SK-N-SH treated with all-trans-retinoic acid at 6 μM for 48 hours (cell line): ENCODE measurements at regions not wholly inside any gene's neighbourhood (a gene's known extent, or its start where the extent isn't known, plus 50 kb on each side); places are given as distances from the start of the nearest gene placed in this dataset.

Experiments
- ATAC-seq: fragments of 200-7000 bp; cut with Tn5 transposase; 3 replicates; pipeline ENCODE4 v1.9.1; 2020; ENCODE audit warnings: mild to moderate bottlenecking, moderate library complexity
- ARNTL ChIP-seq: fragments of 450-650 bp; formaldehyde crosslinking; IDR thresholded peaks from 2 replicates; pipeline ENCODE4 v1.5.0; 2020; ENCODE audit warnings: low read depth, mild to moderate bottlenecking, moderate library complexity, borderline replicate concordance
- BACH2 ChIP-seq: fragments of 250-450 bp; sonication (Bioruptor Pico); IDR thresholded peaks from 2 replicates; pipeline ENCODE4 v1.9.0; 2021; ENCODE audit warnings: mild to moderate bottlenecking, borderline replicate concordance
- CREB5 ChIP-seq: fragments of 250-450 bp; sonication (Bioruptor Pico); IDR thresholded peaks from 2 replicates; pipeline ENCODE4 v1.5.1; 2020; ENCODE audit warnings: low read depth, mild to moderate bottlenecking, moderate library complexity
- CSDC2 ChIP-seq: fragments of 250-450 bp; sonication (Bioruptor Pico); IDR thresholded peaks from 2 replicates; pipeline ENCODE4 v1.5.0; 2020; ENCODE audit warnings: mild to moderate bottlenecking, moderate library complexity
- CSRNP3 ChIP-seq: fragments of 250-450 bp; sonication (Bioruptor Pico); IDR thresholded peaks from 2 replicates; pipeline ENCODE4 v1.5.1; 2021; ENCODE audit warnings: mild to moderate bottlenecking, moderate library complexity
- ESRRG ChIP-seq: fragments of 250-450 bp; sonication (Bioruptor Pico); IDR thresholded peaks from 2 replicates; pipeline ENCODE4 v1.6.1; 2021; ENCODE audit warnings: mild to moderate bottlenecking
- GLIS3 ChIP-seq: fragments of 250-450 bp; sonication (Bioruptor Pico); IDR thresholded peaks from 2 replicates; pipeline ENCODE4 v1.5.0; 2020; ENCODE audit warnings: mild to moderate bottlenecking, moderate library complexity
- ISL1 ChIP-seq: fragments of 250-450 bp; sonication (Bioruptor Pico); IDR thresholded peaks from 2 replicates; pipeline ENCODE4 v2.1.2; 2022; ENCODE audit warnings: mild to moderate bottlenecking, moderate library complexity
- OSR1 ChIP-seq: fragments of 250-450 bp; sonication (Bioruptor Pico); IDR thresholded peaks from 2 replicates; pipeline ENCODE4 v1.8.0; 2022; ENCODE audit warnings: moderate library complexity, mild to moderate bottlenecking, inconsistent platforms
- PATZ1 ChIP-seq: fragments of 250-450 bp; sonication (Bioruptor Pico); IDR thresholded peaks from 2 replicates; pipeline ENCODE4 v1.8.0; 2020; ENCODE audit warnings: mild to moderate bottlenecking, moderate library complexity, borderline replicate concordance
- POU6F1 ChIP-seq: fragments of 250-450 bp; sonication (Bioruptor Pico); IDR thresholded peaks from 2 replicates; pipeline ENCODE4 v1.8.0; 2021; ENCODE audit warnings: low read depth, mild to moderate bottlenecking, moderate library complexity, borderline replicate concordance
- PPARA ChIP-seq: fragments of 250-450 bp; sonication (Bioruptor Pico); IDR thresholded peaks from 2 replicates; pipeline ENCODE4 v1.5.0; 2020; ENCODE audit warnings: mild to moderate bottlenecking, borderline replicate concordance
- RARB ChIP-seq: fragments of 250-450 bp; sonication (Bioruptor Pico); IDR thresholded peaks from 2 replicates; pipeline ENCODE4 v1.8.0; 2021; ENCODE audit warnings: mild to moderate bottlenecking, moderate library complexity
- SNAI2 ChIP-seq: fragments of 250-450 bp; sonication (Bioruptor Pico); IDR thresholded peaks from 2 replicates; pipeline ENCODE4 v1.5.0; 2020; ENCODE audit warnings: mild to moderate bottlenecking, moderate library complexity
- TCF4 ChIP-seq: fragments of 250-450 bp; sonication (Bioruptor Pico); IDR thresholded peaks from 2 replicates; pipeline ENCODE4 v1.8.0; 2021; ENCODE audit warnings: mild to moderate bottlenecking, moderate library complexity, borderline replicate concordance
- TSHZ2 ChIP-seq: fragments of 250-450 bp; sonication (Bioruptor Pico); IDR thresholded peaks from 2 replicates; pipeline ENCODE4 v1.5.0; 2020; ENCODE audit warnings: mild to moderate bottlenecking, moderate library complexity
- ZC3H10 ChIP-seq: fragments of 250-450 bp; sonication (Bioruptor Pico); IDR thresholded peaks from 2 replicates; pipeline ENCODE4 v1.5.1; 2021; ENCODE audit warnings: mild to moderate bottlenecking, moderate library complexity
- ZFP3 ChIP-seq: fragments of 250-450 bp; sonication (Bioruptor Pico); IDR thresholded peaks from 2 replicates; pipeline ENCODE4 v1.5.0; 2020; ENCODE audit warnings: mild to moderate bottlenecking, moderate library complexity
- ZFP30 ChIP-seq: fragments of 450-650 bp; formaldehyde crosslinking; IDR thresholded peaks from 2 replicates; pipeline ENCODE4 v1.5.0; 2022; ENCODE audit warnings: mild to moderate bottlenecking, moderate library complexity
- ZNF565 ChIP-seq: fragments of 450-650 bp; formaldehyde crosslinking; conservative IDR thresholded peaks from 2 replicates; pipeline ENCODE4 v1.5.0; 2020; ENCODE audit warnings: low read depth, mild to moderate bottlenecking, moderate library complexity
- ZNF70 ChIP-seq: fragments of 450-650 bp; formaldehyde crosslinking; IDR thresholded peaks from 2 replicates; pipeline ENCODE4 v1.5.0; 2020; ENCODE audit warnings: mild to moderate bottlenecking, moderate library complexity

GRCh38 chrX:40279762-40280161 is 182.0 kb upstream of the BCOR start (continued):
- TF ChIP-seq RARB (CRISPR knock-in tag): no peak

- TF ChIP-seq ZNF565 (no peak), BACH2 (CRISPR knock-in tag) (no peak), POU6F1 (CRISPR knock-in tag) (no peak), OSR1 (CRISPR knock-in tag) (no peak), ZFP30 (CRISPR knock-in tag) (no peak), PPARA (no peak), ZFP3 (CRISPR knock-in tag) (no peak), TCF4 (no peak), ARNTL (CRISPR knock-in tag) (no peak), RARB (CRISPR knock-in tag) (no peak), PATZ1 (CRISPR knock-in tag) (no peak), CSRNP3 (CRISPR knock-in tag) (no peak), CREB5 (CRISPR knock-in tag) (no peak), CSDC2 (CRISPR knock-in tag) (no peak), SNAI2 (CRISPR knock-in tag) (no peak), ESRRG (CRISPR knock-in tag) (no peak), GLIS3 (CRISPR knock-in tag) (no peak), ZNF70 (CRISPR knock-in tag) (no peak)
- no peak for ATAC-seq
Observed at GRCh38 chrX:40279091-40279430, 181.3 kb upstream of the BCOR start.

GRCh38 chrX:40278340-40279090 is 180.8 kb upstream of the BCOR start:
- ATAC-seq: no peak
- TF ChIP-seq ZNF70 (CRISPR knock-in tag): no peak
- no peak for TF ChIP-seq ARNTL (CRISPR knock-in tag)
- TF ChIP-seq ZC3H10: no peak
- no peak for TF ChIP-seq CSRNP3 (CRISPR knock-in tag)
- no peak for TF ChIP-seq RARB (CRISPR knock-in tag)
- TF ChIP-seq ISL1 (CRISPR knock-in tag): no peak
- TF ChIP-seq PATZ1 (CRISPR knock-in tag): no peak
- no peak for TF ChIP-seq TSHZ2 (CRISPR knock-in tag)
- TF ChIP-seq POU6F1 (CRISPR knock-in tag): no peak
